Thyroid gland (tissue), 4 donors: ENCODE measurements at regions not wholly inside any gene's neighbourhood (a gene's known extent, or its start where the extent isn't known, plus 50 kb on each side); places are given as distances from the start of the nearest gene placed in this dataset.

ENCODE experiments used
- CTCF ChIP-seq, 6 experiments: fragments of 200-600 bp in 3 of 6; fragments of 450-650 bp in 3 of 6; sonication (generic) in 3 of 6; IDR thresholded peaks; one replicate each; pipeline ENCODE4 v1.5.1; 2016 to 2019; ENCODE audit warnings: antibody characterized with exemption in 6 of 6, mild to moderate bottlenecking in 2 of 6, inconsistent platforms in 1 of 6, moderate library complexity in 1 of 6
- POLR2A ChIP-seq, 2 donors: fragments of 450-650 bp; IDR thresholded peaks; one replicate each; pipeline ENCODE4 v1.6.1; 2017; ENCODE audit warnings: antibody characterized with exemption in 2 of 2, mild to moderate bottlenecking in 2 of 2, moderate library complexity in 1 of 2

- no peak for TF ChIP-seq CTCF (IDR thresholded peaks at IDR 0.05)
- no peak for TF ChIP-seq POLR2A (IDR thresholded peaks at IDR 0.05)
These were observed 239.5 kb upstream of the MAP3K1 start for GRCh38 chr5:56575821-56576220.
